T47D (cell line): ENCODE measurements at regions not wholly inside any gene's neighbourhood (a gene's known extent, or its start where the extent isn't known, plus 50 kb on each side); places are given as distances from the start of the nearest gene placed in this dataset.
"Not testable (repeated sequence)": the region's sequence is repeated elsewhere in the genome, so short reads cannot be mapped to it uniquely, and the experiment has no call there.

Experiments
- DNase-seq, 2 experiments: peaks; one replicate each; pipeline versions ENCODE4 v3.0.0 to v3.0.0-alpha.2; 2011 to 2012; ENCODE audit warnings: low read depth in 1 of 2, low spot score in 1 of 2
- in situ Hi-C: cut with HindIII; loops from 2 replicates; pipeline ENCODE4 v1.10.0; 2016; ENCODE audit warnings: low sequenced_read_pairs, low pct_unique_long_range_greater_than_20kb

- DNase-seq, in situ Hi-C loops: not testable (repeated sequence)
Measured at GRCh38 chr2:111496860-111497259, 376.1 kb downstream of the BCL2L11 start.

DNA sequence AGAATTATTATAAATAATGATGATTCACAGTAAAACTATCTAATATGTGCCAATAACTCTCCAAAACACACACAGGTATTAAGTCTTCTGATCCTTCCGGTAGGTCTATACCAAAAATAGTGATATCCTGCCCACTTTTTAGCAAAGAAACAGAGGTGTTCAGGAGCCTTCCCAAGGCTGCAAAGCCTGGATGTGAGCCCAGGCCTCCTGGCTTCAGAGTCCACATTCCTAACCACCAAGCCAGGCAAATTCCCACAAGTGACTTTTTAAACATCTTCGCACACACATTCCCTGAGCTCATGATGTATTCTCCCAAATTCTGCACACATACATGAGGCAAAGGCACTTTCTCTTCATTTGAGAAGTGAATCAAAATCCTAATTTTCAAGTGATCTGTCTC is 376.6 kb downstream of the BCL2L11 start:
- DNase-seq, in situ Hi-C loops: not testable (repeated sequence)

- DNase-seq, in situ Hi-C loops: not testable (repeated sequence)
Measured at GRCh38 chr2:111500536-111501062, 379.9 kb downstream of the BCL2L11 start.

- DNase-seq, in situ Hi-C loops: not testable (repeated sequence)
Measured at GRCh38 chr2:111503844-111504570, 380.0 kb downstream of the ANAPC1 start.

- in situ Hi-C loops, DNase-seq: not testable (repeated sequence)
Measured at GRCh38 chr2:111504571-111504942, 379.4 kb downstream of the ANAPC1 start.

DNA sequence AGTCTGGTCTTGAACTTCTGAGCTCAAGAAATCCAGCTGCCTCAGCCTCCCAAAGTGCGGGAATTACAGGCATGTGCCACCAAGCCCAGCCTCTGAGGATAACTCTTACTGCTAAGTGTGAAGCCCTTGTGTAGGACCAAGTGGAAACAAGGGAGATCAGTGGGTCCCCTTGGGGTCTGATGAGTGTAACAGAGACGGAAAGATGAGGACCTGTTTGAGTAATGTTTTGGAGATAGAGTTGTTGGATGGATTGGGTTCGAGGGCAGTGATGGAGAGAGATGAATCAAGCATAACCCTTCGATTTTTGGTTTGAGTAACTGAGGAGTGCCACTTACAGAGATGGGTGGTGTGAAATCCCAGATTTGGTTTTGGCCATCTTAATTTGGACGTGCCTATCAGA is 378.7 kb downstream of the ANAPC1 start:
- in situ Hi-C loops = not testable (repeated sequence)

DNA sequence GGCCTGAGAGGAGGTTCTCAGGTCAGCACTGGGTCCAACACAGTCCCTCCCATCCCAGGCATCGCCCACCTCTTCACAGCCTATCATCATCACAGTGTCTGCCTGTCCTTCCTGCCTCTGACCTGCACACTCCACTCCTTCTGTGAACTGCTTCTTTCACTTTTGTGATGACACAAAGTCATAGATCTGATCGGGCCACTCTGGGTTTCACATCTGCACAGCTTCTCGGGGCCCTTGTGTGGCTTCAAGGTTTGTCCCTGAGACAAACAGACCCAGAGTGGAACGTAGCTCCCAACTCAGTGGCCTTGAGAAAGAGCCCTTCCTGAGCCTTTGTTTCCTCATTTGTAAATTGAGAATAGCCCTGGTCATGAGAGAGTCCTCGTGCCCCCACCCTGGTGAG is 377.1 kb downstream of the ANAPC1 start:
- DNase-seq, in situ Hi-C loops: not testable (repeated sequence)

More for the DNA sequence above, 378.7 kb downstream of the ANAPC1 start:
- not testable (repeated sequence) for DNase-seq

GRCh38 chr2:111509225-111509869 is 374.6 kb downstream of the ANAPC1 start:
- in situ Hi-C loops = not testable (repeated sequence)

GRCh38 chr2:111510384-111510783 is 373.6 kb downstream of the ANAPC1 start:
- in situ Hi-C loops, DNase-seq: not testable (repeated sequence)

More at GRCh38 chr2:111509225-111509869, 374.6 kb downstream of the ANAPC1 start:
- not testable (repeated sequence) for DNase-seq

- in situ Hi-C loops, DNase-seq: not testable (repeated sequence)
Measured at GRCh38 chr2:111511062-111511461, 372.9 kb downstream of the ANAPC1 start.

- in situ Hi-C loops, DNase-seq: not testable (repeated sequence)
Measured at GRCh38 chr2:111512378-111512777, 371.6 kb downstream of the ANAPC1 start.

DNA sequence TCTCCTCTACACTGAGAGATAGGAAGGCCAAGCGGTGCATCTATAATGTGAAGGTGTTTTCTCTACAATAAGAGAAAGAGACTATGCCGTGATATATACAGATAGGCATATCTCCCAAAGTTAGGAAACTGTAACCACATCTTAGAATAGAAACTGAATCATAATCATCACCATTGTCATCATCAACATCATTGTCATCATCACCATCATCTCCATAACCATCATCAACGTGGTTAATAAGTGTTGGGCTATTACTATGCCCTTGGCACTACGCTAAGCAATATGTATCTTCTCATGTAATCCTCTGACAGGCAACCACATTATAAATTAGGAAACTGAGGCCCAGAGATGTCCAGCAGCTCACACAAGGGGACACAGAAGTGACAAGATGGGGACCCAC is 369.9 kb downstream of the ANAPC1 start:
- in situ Hi-C loops, DNase-seq: not testable (repeated sequence)

DNA sequence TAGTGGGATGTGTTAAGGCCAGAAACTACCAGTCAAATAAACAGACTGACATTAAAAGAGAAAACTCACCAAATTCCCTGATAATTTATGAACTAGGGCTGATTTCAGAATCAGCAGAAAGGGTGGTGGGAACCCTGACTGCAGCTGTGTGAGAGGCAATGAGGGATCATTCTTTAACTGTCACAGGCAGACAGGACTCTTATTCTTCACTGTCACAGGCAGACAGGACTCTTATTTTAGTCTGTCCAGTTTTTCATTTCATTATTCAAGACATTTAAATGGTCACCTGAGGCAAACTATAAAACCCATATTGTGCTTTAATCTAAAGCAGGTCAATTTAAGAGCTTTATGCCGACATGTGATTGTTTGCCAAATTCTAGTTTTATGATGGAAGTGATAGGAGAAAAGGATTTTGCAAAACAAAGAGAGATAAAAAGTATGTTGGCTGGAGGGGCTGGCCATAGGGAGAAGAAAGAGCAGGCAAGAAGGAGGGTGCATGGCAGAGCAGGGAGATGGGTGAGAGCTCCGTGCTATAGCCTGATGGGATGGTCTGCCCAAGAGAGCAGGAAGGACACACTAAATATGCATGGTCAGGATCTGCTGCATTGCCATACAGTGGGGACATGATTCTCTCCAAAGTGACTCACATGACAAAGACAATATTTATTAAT is 366.8 kb downstream of the ANAPC1 start:
- DNase-seq, in situ Hi-C loops: not testable (repeated sequence)

DNA sequence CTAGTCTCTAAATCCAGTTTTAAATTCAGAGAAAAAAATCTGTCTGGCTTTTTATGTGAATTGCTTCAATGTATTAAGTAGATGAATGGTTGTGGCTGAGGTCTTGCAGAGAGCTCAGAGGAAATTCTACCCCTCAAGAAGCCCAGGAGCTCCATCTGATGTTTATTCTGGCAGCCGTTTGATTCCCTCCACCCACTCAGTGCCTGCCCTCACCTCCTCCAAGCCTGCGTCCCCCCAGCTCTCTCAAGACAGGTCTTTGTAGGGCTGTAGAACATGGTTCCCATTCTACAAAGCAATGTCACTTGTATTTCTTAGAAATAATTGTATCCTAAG is 366.3 kb downstream of the ANAPC1 start:
- in situ Hi-C loops, DNase-seq: not testable (repeated sequence)
